WTC11 (cell line): ENCODE measurements at regions not wholly inside any gene's neighbourhood (a gene's known extent, or its start where the extent isn't known, plus 50 kb on each side); places are given as distances from the start of the nearest gene placed in this dataset.

ENCODE experiments used
- E2F1 ChIP-seq: sonication (generic); formaldehyde crosslinking; IDR thresholded peaks from 2 replicates; pipeline ENCODE4 v1.8.0; 2022; ENCODE audit warnings: mild to moderate bottlenecking, missing genetic modification reagents
- ETV6 ChIP-seq: sonication (generic); formaldehyde crosslinking; IDR thresholded peaks from 2 replicates; pipeline ENCODE4 v1.8.1; 2022; ENCODE audit warnings: mild to moderate bottlenecking, missing genetic modification reagents
- FOXP1 ChIP-seq: sonication (generic); formaldehyde crosslinking; IDR thresholded peaks from 2 replicates; pipeline ENCODE4 v1.8.0; 2022; ENCODE audit warnings: missing genetic modification reagents, mild to moderate bottlenecking, moderate library complexity, borderline replicate concordance
- IRF2 ChIP-seq: sonication (generic); formaldehyde crosslinking; IDR thresholded peaks from 2 replicates; pipeline ENCODE4 v1.8.0; 2022; ENCODE audit warnings: low read depth, missing genetic modification reagents, borderline replicate concordance
- MAX ChIP-seq: sonication (generic); formaldehyde crosslinking; IDR thresholded peaks from 2 replicates; pipeline ENCODE4 v1.8.0; 2022; ENCODE audit warnings: mild to moderate bottlenecking, missing genetic modification reagents
- PRDM15 ChIP-seq: sonication (generic); formaldehyde crosslinking; IDR thresholded peaks from 2 replicates; pipeline ENCODE4 v1.8.0; 2022; ENCODE audit warnings: missing genetic modification reagents
- USF2 ChIP-seq: sonication (generic); formaldehyde crosslinking; IDR thresholded peaks from 2 replicates; pipeline ENCODE4 v1.8.1; 2023; ENCODE audit warnings: mild to moderate bottlenecking, missing genetic modification reagents, moderate library complexity
- ZNF396 ChIP-seq: fragments of 250-450 bp; sonication (Bioruptor Pico); IDR thresholded peaks from 2 replicates; pipeline ENCODE4 v1.8.0; 2021; ENCODE audit warnings: mild to moderate bottlenecking, moderate library complexity, borderline replicate concordance
- TF ChIP-seq, protein P1 (sequence below): sonication (generic); formaldehyde crosslinking; conservative IDR thresholded peaks from 2 replicates; pipeline ENCODE4 v1.8.1; 2023; ENCODE audit warnings: mild to moderate bottlenecking, low read depth, missing genetic modification reagents, moderate library complexity
- TF ChIP-seq, protein P2 (sequence below): fragments of 200-600 bp; IDR thresholded peaks from 2 replicates; pipeline ENCODE4 v1.8.0; 2022; ENCODE audit warnings: antibody characterized with exemption
- TF ChIP-seq, protein P3 (sequence below): sonication (generic); formaldehyde crosslinking; IDR thresholded peaks from 2 replicates; pipeline ENCODE4 v1.8.1; 2023; ENCODE audit warnings: mild to moderate bottlenecking, moderate library complexity, missing genetic modification reagents

- TF ChIP-seq, protein P1, sequence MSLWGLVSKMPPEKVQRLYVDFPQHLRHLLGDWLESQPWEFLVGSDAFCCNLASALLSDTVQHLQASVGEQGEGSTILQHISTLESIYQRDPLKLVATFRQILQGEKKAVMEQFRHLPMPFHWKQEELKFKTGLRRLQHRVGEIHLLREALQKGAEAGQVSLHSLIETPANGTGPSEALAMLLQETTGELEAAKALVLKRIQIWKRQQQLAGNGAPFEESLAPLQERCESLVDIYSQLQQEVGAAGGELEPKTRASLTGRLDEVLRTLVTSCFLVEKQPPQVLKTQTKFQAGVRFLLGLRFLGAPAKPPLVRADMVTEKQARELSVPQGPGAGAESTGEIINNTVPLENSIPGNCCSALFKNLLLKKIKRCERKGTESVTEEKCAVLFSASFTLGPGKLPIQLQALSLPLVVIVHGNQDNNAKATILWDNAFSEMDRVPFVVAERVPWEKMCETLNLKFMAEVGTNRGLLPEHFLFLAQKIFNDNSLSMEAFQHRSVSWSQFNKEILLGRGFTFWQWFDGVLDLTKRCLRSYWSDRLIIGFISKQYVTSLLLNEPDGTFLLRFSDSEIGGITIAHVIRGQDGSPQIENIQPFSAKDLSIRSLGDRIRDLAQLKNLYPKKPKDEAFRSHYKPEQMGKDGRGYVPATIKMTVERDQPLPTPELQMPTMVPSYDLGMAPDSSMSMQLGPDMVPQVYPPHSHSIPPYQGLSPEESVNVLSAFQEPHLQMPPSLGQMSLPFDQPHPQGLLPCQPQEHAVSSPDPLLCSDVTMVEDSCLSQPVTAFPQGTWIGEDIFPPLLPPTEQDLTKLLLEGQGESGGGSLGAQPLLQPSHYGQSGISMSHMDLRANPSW (CRISPR knock-in tag): no peak
- TF ChIP-seq, protein P2, sequence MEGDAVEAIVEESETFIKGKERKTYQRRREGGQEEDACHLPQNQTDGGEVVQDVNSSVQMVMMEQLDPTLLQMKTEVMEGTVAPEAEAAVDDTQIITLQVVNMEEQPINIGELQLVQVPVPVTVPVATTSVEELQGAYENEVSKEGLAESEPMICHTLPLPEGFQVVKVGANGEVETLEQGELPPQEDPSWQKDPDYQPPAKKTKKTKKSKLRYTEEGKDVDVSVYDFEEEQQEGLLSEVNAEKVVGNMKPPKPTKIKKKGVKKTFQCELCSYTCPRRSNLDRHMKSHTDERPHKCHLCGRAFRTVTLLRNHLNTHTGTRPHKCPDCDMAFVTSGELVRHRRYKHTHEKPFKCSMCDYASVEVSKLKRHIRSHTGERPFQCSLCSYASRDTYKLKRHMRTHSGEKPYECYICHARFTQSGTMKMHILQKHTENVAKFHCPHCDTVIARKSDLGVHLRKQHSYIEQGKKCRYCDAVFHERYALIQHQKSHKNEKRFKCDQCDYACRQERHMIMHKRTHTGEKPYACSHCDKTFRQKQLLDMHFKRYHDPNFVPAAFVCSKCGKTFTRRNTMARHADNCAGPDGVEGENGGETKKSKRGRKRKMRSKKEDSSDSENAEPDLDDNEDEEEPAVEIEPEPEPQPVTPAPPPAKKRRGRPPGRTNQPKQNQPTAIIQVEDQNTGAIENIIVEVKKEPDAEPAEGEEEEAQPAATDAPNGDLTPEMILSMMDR: no peak
- TF ChIP-seq, protein P3, sequence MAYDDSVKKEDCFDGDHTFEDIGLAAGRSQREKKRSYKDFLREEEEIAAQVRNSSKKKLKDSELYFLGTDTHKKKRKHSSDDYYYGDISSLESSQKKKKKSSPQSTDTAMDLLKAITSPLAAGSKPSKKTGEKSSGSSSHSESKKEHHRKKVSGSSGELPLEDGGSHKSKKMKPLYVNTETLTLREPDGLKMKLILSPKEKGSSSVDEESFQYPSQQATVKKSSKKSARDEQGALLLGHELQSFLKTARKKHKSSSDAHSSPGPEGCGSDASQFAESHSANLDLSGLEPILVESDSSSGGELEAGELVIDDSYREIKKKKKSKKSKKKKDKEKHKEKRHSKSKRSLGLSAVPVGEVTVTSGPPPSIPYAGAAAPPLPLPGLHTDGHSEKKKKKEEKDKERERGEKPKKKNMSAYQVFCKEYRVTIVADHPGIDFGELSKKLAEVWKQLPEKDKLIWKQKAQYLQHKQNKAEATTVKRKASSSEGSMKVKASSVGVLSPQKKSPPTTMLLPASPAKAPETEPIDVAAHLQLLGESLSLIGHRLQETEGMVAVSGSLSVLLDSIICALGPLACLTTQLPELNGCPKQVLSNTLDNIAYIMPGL (CRISPR knock-in tag): no peak
- TF ChIP-seq FOXP1 (CRISPR knock-in tag) (no peak), USF2 (CRISPR knock-in tag) (no peak), ETV6 (no peak), MAX (CRISPR knock-in tag) (no peak), E2F1 (CRISPR knock-in tag) (no peak), ZNF396 (no peak), PRDM15 (CRISPR knock-in tag) (no peak), IRF2 (CRISPR knock-in tag) (no peak)
Observed at GRCh38 chr9:107813287-107813686, 323.7 kb upstream of the KLF4 start.
